ENCODE measurements at regions not wholly inside any gene's neighbourhood (a gene's known extent, or its start where the extent isn't known, plus 50 kb on each side); places are given as distances from the start of the nearest gene placed in this dataset.

GRCh38 chr12:86331457-86331856, 75.3 kb upstream of the MGAT4C start:
- no peak for TF ChIP-seq POLR2AphosphoS5 (IDR thresholded peaks at IDR 0.05)
- TF ChIP-seq POLR2A (IDR thresholded peaks at IDR 0.05), result no peak

All from transverse colon (tissue), 3 donors.